ENCODE measurements at regions not wholly inside any gene's neighbourhood (a gene's known extent, or its start where the extent isn't known, plus 50 kb on each side); places are given as distances from the start of the nearest gene placed in this dataset.
A peak's percentile ranks its signal among the peaks of the same experiment; 100 is the strongest.

GRCh38 chr13:75938811-75939560, 302.9 kb downstream of the LMO7 start:
- Mint-ChIP-seq H3K4me1 (peaks cover 3% of the 10 kb centered on the region in 2 experiments; a peak in 1 of 4 replicates), H3K27ac (peak overlapping the region in 1 of 3 experiments; percentile 36; a peak in 1 of 7 replicates), H3K4me3 (no peak overlapping the region), H3K9me3 (peaks cover 0 to 4% of the 10 kb centered on the region in 2 experiments; a peak in 1 of 5 replicates), H3K36me3 (ENCODE audit: insufficient read depth in 1 of 3, low read depth in 3 of 3) (no peaks in the 10 kb centered on the region; a peak in 1 of 7 replicates), H3K27me3 (ENCODE audit: low read depth) (no peaks in the 10 kb centered on the region)
- no peak overlapping the region for H2BK15ac ChIP-seq (ENCODE audit: low read depth, low read length)
- H3K18ac ChIP-seq (ENCODE audit: insufficient read length, low read depth, low read length), result no peak overlapping the region
- H2BK120ac ChIP-seq (ENCODE audit: low read depth, low read length, poor library complexity, severe bottlenecking), result no peak overlapping the region
- H3K14ac ChIP-seq (ENCODE audit: insufficient read depth, low read length), result no peak overlapping the region
- H4K91ac ChIP-seq (ENCODE audit: insufficient read length, low read depth, low read length), result no peak overlapping the region
- no peak overlapping the region for H3K27ac ChIP-seq (ENCODE audit: insufficient read length, low read depth, low read length)
- no peak overlapping the region for H4K5ac ChIP-seq (ENCODE audit: insufficient read length, low read depth, low read length)
- no peaks in the 10 kb centered on the region for H3K9me3 ChIP-seq (ENCODE audit: control insufficient read depth, low read depth, low read length)
- no peak overlapping the region for H3T11ph ChIP-seq (ENCODE audit: low read length)
- no CpG with 5 or more reads among the region's 2 CpGs for WGBS (ENCODE audit: extremely low coverage, insufficient read length, low lambda C conversion rate)
- no peak overlapping the region for H3K4me2 ChIP-seq (ENCODE audit: insufficient read depth, insufficient read length, low read length)
- H3K23me2 ChIP-seq (ENCODE audit: insufficient read length, low read depth, low read length, poor library complexity, severe bottlenecking), result no peaks in the 10 kb centered on the region
- H3K4me1 ChIP-seq (ENCODE audit: insufficient read depth, low read length), result no peaks in the 10 kb centered on the region
- H2BK20ac ChIP-seq (ENCODE audit: low read depth, low read length, poor library complexity, severe bottlenecking), result no peak overlapping the region
- no peak overlapping the region for H2AK5ac ChIP-seq (ENCODE audit: insufficient read length, low read length)
- TF ChIP-seq, protein P1, sequence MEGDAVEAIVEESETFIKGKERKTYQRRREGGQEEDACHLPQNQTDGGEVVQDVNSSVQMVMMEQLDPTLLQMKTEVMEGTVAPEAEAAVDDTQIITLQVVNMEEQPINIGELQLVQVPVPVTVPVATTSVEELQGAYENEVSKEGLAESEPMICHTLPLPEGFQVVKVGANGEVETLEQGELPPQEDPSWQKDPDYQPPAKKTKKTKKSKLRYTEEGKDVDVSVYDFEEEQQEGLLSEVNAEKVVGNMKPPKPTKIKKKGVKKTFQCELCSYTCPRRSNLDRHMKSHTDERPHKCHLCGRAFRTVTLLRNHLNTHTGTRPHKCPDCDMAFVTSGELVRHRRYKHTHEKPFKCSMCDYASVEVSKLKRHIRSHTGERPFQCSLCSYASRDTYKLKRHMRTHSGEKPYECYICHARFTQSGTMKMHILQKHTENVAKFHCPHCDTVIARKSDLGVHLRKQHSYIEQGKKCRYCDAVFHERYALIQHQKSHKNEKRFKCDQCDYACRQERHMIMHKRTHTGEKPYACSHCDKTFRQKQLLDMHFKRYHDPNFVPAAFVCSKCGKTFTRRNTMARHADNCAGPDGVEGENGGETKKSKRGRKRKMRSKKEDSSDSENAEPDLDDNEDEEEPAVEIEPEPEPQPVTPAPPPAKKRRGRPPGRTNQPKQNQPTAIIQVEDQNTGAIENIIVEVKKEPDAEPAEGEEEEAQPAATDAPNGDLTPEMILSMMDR (conservative IDR thresholded peaks at IDR 0.05), result no peak
- H3K9ac ChIP-seq (ENCODE audit: extremely low read depth, insufficient read length, low read length), result no peak overlapping the region
- H3K27me3 ChIP-seq (ENCODE audit: insufficient read depth, low read length), result no peaks in the 10 kb centered on the region
- no peak overlapping the region for H2AFZ ChIP-seq (ENCODE audit: low read length)
- H2BK12ac ChIP-seq (ENCODE audit: insufficient read length, low read depth, low read length), result no peak overlapping the region
- H4K20me1 ChIP-seq (ENCODE audit: control insufficient read depth, insufficient read depth, insufficient read length), result no peaks in the 10 kb centered on the region
- no peak overlapping the region for H4K8ac ChIP-seq (replicated peaks; ENCODE audit: insufficient read length, low read depth, low read length)
- H3K79me1 ChIP-seq (ENCODE audit: insufficient read depth, low read depth, low read length, poor library complexity, severe bottlenecking), result no peaks in the 10 kb centered on the region
- no peaks in the 10 kb centered on the region for H3K79me2 ChIP-seq (ENCODE audit: insufficient read depth, low read length)
- H3K4ac ChIP-seq (ENCODE audit: low read depth, low read length), result no peak overlapping the region
- H3K56ac ChIP-seq (ENCODE audit: insufficient read length, low read depth, low read length), result no peak overlapping the region
- H3K23ac ChIP-seq (ENCODE audit: insufficient read length, low read depth, low read length), result no peak overlapping the region
- H2BK5ac ChIP-seq (ENCODE audit: insufficient read length, low read length), result no peak overlapping the region
- no peak for DNase-seq
